ENCODE measurements at regions not wholly inside any gene's neighbourhood (a gene's known extent, or its start where the extent isn't known, plus 50 kb on each side); places are given as distances from the start of the nearest gene placed in this dataset.

- TF ChIP-seq CTCF (conservative IDR thresholded peaks at IDR 0.05; ENCODE audit: low read depth, low read length) = no peak
- no peak for TF ChIP-seq EZH2 (IDR thresholded peaks at IDR 0.05; ENCODE audit: low read length, unreplicated experiment)
- TF ChIP-seq EZH2phosphoT487 (IDR thresholded peaks at IDR 0.05; ENCODE audit: borderline replicate concordance, low read length) = no peak
Measured at GRCh38 chr7:114175125-114175524, 239.5 kb upstream of the FOXP2 start.
